ENCODE measurements at regions not wholly inside any gene's neighbourhood (a gene's known extent, or its start where the extent isn't known, plus 50 kb on each side); places are given as distances from the start of the nearest gene placed in this dataset.

DNA sequence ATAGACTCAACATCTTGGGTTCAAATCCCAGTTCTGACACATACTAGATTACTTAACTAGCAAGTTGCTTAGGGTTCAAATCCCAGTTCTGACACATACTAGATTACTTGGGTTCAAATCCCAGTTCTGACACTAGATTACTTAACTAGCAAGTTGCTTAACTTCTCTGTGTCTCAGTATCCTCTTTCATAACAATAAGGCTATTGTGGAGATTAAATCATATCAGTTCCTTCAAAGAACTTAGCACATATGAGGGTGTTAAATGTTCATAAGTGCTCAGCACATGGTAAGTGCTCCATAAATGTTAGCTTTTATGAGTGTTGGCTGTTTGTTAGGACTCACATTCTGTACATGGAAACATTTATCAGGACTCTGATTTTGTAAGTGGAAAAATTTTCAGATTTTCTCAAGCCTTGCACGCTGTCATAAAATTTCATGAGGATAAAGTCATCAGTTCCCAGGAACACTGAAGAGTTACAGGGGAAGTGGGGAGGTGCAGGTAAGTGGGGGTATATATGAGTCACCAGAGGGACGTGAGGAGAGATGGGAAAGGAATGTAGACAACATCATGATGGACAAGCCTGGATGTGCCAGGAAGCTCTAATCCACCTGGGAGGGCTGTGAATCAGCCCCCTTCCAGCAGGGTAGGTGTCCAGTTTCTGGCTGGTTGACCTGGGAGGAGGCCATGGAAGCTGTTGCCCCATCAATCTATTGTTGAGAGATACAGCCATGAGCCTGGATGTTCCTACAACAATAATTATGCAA, 532.2 kb upstream of the WWC1 start:
- TF ChIP-seq, protein P1, sequence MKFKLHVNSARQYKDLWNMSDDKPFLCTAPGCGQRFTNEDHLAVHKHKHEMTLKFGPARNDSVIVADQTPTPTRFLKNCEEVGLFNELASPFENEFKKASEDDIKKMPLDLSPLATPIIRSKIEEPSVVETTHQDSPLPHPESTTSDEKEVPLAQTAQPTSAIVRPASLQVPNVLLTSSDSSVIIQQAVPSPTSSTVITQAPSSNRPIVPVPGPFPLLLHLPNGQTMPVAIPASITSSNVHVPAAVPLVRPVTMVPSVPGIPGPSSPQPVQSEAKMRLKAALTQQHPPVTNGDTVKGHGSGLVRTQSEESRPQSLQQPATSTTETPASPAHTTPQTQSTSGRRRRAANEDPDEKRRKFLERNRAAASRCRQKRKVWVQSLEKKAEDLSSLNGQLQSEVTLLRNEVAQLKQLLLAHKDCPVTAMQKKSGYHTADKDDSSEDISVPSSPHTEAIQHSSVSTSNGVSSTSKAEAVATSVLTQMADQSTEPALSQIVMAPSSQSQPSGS (CRISPR knock-in tag; IDR thresholded peaks at IDR 0.05), result no peak
- no peak for TF ChIP-seq ZNF33A (CRISPR knock-in tag; IDR thresholded peaks at IDR 0.05; ENCODE audit: borderline replicate concordance)
- TF ChIP-seq GABPA (IDR thresholded peaks at IDR 0.05; ENCODE audit: low read depth, low read length), result no peak
- no peak for TF ChIP-seq GABPA (CRISPR knock-in tag; IDR thresholded peaks at IDR 0.05; ENCODE audit: low read depth)
- no peak for TF ChIP-seq SIN3A (IDR thresholded peaks at IDR 0.05; ENCODE audit: borderline replicate concordance, low read depth, low read length)
- TF ChIP-seq, protein P2, sequence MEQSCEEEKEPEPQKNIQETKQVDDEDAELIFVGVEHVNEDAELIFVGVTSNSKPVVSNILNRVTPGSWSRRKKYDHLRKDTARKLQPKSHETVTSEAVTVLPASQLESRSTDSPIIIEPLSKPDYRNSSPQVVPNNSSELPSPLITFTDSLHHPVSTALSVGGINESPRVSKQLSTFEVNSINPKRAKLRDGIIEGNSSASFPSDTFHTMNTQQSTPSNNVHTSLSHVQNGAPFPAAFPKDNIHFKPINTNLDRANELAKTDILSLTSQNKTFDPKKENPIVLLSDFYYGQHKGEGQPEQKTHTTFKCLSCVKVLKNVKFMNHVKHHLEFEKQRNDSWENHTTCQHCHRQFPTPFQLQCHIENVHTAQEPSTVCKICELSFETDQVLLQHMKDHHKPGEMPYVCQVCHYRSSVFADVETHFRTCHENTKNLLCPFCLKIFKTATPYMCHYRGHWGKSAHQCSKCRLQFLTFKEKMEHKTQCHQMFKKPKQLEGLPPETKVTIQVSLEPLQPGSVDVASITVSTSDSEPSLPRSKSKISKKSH (CRISPR knock-in tag; IDR thresholded peaks at IDR 0.05; ENCODE audit: borderline replicate concordance), result no peak
- no peak for TF ChIP-seq ATAD3A (CRISPR knock-in tag; IDR thresholded peaks at IDR 0.05)
- TF ChIP-seq RFX5 (IDR thresholded peaks at IDR 0.05; ENCODE audit: low read depth, low read length), result no peak
- TF ChIP-seq, protein P3, sequence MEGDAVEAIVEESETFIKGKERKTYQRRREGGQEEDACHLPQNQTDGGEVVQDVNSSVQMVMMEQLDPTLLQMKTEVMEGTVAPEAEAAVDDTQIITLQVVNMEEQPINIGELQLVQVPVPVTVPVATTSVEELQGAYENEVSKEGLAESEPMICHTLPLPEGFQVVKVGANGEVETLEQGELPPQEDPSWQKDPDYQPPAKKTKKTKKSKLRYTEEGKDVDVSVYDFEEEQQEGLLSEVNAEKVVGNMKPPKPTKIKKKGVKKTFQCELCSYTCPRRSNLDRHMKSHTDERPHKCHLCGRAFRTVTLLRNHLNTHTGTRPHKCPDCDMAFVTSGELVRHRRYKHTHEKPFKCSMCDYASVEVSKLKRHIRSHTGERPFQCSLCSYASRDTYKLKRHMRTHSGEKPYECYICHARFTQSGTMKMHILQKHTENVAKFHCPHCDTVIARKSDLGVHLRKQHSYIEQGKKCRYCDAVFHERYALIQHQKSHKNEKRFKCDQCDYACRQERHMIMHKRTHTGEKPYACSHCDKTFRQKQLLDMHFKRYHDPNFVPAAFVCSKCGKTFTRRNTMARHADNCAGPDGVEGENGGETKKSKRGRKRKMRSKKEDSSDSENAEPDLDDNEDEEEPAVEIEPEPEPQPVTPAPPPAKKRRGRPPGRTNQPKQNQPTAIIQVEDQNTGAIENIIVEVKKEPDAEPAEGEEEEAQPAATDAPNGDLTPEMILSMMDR (CRISPR knock-in tag; IDR thresholded peaks at IDR 0.05), result no peak
